HFF-Myc (cell line): ENCODE measurements at regions not wholly inside any gene's neighbourhood (a gene's known extent, or its start where the extent isn't known, plus 50 kb on each side); places are given as distances from the start of the nearest gene placed in this dataset.

Source experiments
- DNase-seq: peaks from one replicate; pipeline ENCODE4 v3.0.0-alpha.2; 2011; ENCODE audit warnings: low read depth; ENCODE audit errors: extremely low read depth
- H3K4me3 ChIP-seq: replicated peaks from 2 replicates; pipeline ENCODE4 v1.5.1; 2011; ENCODE audit warnings: low read depth, mild to moderate bottlenecking, control low read depth, low read length
- TF ChIP-seq, protein P1 (sequence below): IDR thresholded peaks from 2 replicates; pipeline ENCODE4 v1.5.1; 2012; ENCODE audit warnings: mild to moderate bottlenecking, low read depth, low read length, control low read depth; ENCODE audit errors: missing control alignments

DNA sequence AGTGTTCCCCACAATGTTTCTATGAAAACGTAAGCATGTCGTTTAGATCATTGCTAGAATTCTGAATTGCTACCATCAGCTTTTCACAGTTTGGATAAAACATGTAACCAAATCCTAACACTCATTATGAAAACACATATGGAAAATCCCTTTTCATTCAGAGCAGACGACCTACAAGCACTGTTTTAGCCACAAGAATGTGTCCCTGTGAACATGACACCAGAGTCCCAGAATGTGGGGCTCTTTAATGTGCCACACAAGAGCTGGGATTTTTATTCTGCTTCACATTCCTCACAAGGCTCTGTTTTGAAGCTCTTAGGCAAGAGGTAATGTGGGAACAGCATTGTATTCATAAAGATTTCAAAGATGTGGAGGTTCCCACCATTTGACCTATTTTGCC is 141.1 kb upstream of the CITED2 start:
- no peak for DNase-seq
- TF ChIP-seq, protein P1, sequence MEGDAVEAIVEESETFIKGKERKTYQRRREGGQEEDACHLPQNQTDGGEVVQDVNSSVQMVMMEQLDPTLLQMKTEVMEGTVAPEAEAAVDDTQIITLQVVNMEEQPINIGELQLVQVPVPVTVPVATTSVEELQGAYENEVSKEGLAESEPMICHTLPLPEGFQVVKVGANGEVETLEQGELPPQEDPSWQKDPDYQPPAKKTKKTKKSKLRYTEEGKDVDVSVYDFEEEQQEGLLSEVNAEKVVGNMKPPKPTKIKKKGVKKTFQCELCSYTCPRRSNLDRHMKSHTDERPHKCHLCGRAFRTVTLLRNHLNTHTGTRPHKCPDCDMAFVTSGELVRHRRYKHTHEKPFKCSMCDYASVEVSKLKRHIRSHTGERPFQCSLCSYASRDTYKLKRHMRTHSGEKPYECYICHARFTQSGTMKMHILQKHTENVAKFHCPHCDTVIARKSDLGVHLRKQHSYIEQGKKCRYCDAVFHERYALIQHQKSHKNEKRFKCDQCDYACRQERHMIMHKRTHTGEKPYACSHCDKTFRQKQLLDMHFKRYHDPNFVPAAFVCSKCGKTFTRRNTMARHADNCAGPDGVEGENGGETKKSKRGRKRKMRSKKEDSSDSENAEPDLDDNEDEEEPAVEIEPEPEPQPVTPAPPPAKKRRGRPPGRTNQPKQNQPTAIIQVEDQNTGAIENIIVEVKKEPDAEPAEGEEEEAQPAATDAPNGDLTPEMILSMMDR, result no peak
- no peak overlapping the region for H3K4me3 ChIP-seq

DNA sequence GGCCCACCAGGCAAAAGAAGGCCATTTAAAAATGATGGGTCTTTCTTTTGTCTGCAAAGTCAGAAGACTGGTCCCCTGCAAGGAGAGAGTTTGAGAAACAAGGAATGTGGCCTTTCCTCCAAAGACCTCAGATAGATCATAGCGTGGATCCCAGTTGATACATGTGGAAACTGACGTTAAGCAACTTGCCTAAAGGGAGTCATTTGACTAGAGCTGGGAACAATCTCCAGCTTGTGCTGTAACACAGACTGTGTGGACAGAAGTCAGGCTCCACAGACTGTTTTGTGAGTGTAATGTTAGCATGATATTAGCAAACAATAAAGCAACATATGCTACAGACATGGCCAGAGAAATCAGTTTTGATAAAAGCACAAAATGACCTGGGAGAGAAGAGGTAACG is 140.4 kb upstream of the CITED2 start:
- no peak overlapping the region for H3K4me3 ChIP-seq
- TF ChIP-seq, protein P1, result no peak
- DNase-seq, result no peak

DNA sequence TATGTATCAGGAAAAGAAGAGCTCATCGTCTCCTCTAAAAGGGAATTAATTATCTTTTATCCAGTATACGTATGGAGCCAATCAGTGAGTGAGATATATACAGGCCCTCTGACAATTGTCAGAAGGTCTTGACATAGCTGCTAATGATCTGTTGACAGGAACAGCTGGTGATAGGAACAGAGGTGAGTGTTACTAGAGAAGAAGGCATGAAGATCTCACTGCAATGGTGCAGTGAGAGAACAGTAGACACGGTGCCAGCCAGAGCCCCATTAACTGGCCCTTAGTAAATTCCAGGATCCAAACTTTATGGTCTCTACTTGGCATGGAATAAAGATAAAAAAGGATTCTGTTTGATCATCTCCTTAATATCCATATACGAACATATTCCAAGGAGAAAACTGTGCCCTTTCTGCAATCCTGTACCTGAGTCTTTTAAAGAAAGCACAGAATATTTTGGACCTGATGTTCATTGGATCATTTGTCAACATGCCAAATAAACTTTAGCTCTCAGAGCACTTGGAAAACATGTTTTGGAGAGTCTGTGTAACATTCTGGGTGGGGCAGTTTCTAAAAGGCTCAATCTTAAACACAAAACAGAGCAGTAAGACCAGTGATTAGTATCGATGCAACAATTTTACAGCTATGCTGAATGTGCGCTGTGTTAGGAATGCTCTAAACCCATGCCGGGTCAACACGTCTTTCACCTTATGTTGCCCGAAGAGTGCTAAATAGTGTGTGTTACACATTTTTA is 135.8 kb upstream of the CITED2 start:
- DNase-seq, result no peak
- H3K4me3 ChIP-seq, result no peak overlapping the region
- TF ChIP-seq, protein P1, result no peak

DNA sequence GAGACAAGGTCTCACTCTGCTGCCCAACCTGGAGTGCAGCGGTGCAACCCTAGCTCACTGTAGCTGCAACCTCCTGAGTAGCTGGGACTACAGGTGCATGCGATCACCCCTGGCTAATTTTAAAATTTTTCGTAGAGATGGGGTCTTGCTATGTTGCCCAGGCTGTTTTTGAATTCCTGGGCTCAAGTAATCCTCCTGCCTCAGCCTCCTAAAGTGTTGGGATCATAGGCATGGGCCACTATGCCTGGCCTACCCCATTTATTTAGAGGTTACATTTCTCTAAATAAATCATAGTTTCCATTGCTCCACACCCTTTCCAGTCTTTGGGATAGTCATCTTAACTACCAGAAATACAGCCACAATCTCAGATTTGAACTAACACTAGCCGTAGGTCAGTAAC is 134.7 kb upstream of the CITED2 start:
- no peak for DNase-seq
- H3K4me3 ChIP-seq, result no peak overlapping the region
- TF ChIP-seq, protein P1, result no peak

DNA sequence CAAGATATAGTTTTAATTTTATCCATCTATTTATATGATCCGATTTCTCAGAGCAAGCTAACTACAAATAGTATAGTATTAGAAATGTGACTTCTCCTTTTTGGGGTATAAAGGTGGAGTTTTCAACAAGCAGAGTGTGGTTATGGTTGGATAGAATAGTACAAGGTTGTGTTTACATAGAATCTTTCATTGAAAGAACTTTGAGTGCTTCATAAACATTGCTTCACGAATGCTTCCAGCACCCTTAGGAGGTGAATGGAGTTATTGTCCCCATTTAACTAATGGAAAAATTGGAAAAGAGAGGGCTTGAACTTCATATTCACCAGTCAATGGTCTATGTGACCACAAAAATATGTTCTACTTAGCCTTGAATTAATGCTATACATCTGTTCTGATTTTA is 134.1 kb upstream of the CITED2 start:
- TF ChIP-seq, protein P1, result no peak
- no peak for DNase-seq
- no peak overlapping the region for H3K4me3 ChIP-seq

DNA sequence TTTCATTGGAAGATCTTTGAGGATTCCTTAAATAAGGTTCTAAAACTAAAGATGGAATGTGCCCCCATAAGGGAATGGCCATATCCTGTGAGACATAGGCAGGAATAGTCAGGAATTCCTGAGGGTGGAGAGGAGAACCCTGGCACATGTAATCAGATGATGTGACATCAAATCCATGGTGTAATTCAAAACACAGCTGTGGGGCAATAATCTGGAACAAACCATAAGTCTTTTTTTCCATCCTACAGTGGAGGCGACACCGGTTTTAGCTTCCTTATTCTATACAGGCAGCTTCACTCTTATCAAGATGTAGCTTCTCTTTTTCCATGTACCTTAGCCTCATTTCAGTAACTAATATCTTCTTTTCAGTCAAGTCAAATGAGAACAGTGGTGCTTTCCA is 133.6 kb upstream of the CITED2 start:
- H3K4me3 ChIP-seq, result no peak overlapping the region
- TF ChIP-seq, protein P1, result no peak
- DNase-seq, result no peak

DNA sequence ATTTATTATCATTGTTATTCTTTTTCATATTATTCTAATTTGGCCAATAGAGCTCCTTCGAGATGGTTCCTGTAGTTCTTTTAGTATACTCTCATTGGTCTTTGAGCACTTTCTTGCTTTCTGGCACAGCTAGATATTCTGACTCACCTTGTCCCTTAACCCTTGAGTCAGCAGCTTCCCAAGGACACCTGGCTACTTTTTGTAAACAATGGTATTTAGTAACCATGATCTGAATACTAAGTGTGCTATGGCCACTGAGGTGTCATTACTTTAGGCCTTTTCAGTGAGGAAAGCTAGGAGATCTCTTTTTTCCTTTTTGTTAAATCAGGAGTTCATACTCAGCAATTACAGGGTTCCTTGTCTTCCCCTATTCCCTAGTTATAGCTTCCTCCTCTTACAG is 126.5 kb upstream of the CITED2 start:
- TF ChIP-seq, protein P1, result no peak
- DNase-seq, result no peak
- H3K4me3 ChIP-seq, result no peak overlapping the region
